Gastrocnemius medialis (tissue), 4 donors: ENCODE measurements at regions not wholly inside any gene's neighbourhood (a gene's known extent, or its start where the extent isn't known, plus 50 kb on each side); places are given as distances from the start of the nearest gene placed in this dataset.
"Not testable (repeated sequence)": the region's sequence is repeated elsewhere in the genome, so short reads cannot be mapped to it uniquely, and the experiment has no call there.

ENCODE experiments used
- POLR2A ChIP-seq, 2 donors: fragments of 450-650 bp; IDR thresholded peaks; one replicate each; pipeline ENCODE4 v1.6.1; 2017; ENCODE audit warnings: antibody characterized with exemption in 2 of 2, mild to moderate bottlenecking in 2 of 2, moderate library complexity in 2 of 2
- TF ChIP-seq, protein P1 (sequence below), 5 experiments: fragments of 450-650 bp in 3 of 5; fragments of 200-600 bp in 2 of 5; sonication (generic) in 2 of 5; IDR thresholded peaks in 4 of 5; conservative IDR thresholded peaks in 1 of 5; 1 replicate in 4 of 5; 2 replicates in 1 of 5; pipeline ENCODE4 v1.5.1; 2016 to 2019; ENCODE audit warnings: antibody characterized with exemption in 5 of 5, mild to moderate bottlenecking in 3 of 5, moderate library complexity in 3 of 5

DNA sequence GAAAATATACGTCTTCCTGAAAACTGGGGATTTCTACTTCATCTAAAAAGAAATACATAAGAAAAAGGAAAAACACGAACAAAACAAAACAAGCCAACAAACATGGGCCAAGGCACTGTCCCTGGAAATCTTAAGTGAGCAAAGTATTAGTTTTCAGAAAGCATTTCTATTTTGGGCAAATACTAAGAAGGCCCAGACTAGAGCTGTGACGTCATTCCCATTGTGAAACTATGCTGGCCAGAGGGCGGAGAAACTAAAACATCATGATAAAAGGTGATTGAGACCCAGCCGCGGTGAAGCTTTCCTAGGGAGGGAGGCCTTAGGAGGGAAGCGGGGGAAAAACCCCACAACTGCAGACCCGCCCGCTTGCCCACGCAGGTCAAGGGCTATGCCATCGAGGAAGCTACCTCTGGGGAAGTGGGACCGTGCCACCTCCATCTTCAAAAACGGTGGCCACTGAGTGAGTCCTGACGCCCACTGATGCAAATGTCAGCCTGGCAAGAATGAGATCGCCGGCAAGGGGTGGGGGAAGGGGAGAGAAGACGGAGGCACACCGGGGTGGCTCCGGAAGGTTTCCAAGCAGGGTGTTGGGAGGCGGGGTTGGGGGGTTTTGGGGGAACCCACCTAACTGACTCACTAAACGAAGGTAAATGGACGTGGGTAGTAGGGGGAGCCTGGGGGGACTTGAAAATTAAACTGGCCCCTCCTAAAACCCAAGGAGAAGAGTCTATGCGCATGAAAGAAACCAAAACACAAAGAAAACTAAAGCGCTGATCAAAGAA lies 1504.6 kb upstream of the DEFB115 start:
- TF ChIP-seq POLR2A (IDR thresholded peaks at IDR 0.05), result not testable (repeated sequence)
- TF ChIP-seq, protein P1, sequence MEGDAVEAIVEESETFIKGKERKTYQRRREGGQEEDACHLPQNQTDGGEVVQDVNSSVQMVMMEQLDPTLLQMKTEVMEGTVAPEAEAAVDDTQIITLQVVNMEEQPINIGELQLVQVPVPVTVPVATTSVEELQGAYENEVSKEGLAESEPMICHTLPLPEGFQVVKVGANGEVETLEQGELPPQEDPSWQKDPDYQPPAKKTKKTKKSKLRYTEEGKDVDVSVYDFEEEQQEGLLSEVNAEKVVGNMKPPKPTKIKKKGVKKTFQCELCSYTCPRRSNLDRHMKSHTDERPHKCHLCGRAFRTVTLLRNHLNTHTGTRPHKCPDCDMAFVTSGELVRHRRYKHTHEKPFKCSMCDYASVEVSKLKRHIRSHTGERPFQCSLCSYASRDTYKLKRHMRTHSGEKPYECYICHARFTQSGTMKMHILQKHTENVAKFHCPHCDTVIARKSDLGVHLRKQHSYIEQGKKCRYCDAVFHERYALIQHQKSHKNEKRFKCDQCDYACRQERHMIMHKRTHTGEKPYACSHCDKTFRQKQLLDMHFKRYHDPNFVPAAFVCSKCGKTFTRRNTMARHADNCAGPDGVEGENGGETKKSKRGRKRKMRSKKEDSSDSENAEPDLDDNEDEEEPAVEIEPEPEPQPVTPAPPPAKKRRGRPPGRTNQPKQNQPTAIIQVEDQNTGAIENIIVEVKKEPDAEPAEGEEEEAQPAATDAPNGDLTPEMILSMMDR (IDR thresholded peaks at IDR 0.05 in 4 of 5, conservative IDR thresholded peaks at IDR 0.05 in 1 of 5), result not testable (repeated sequence)
